BE2C (cell line): ENCODE measurements at regions not wholly inside any gene's neighbourhood (a gene's known extent, or its start where the extent isn't known, plus 50 kb on each side); places are given as distances from the start of the nearest gene placed in this dataset.

ENCODE experiments used
- DNase-seq: peaks from one replicate; pipeline ENCODE4 v3.0.0-alpha.2; 2020
- H3K27me3 ChIP-seq: fragments of 250-450 bp; sonication (Bioruptor Pico); 2 replicates; pipeline ENCODE4 v1.5.1; 2020; ENCODE audit warnings: mild to moderate bottlenecking
- H3K36me3 ChIP-seq: fragments of 250-450 bp; sonication (Bioruptor Pico); 2 replicates; pipeline ENCODE4 v1.5.1; 2020; ENCODE audit warnings: mild to moderate bottlenecking
- H3K4me1 ChIP-seq: fragments of 250-450 bp; sonication (Bioruptor Pico); 2 replicates; pipeline ENCODE4 v1.5.1; 2020
- H3K4me3 ChIP-seq: 2 replicates; pipeline ENCODE4 v1.5.1; 2011; ENCODE audit warnings: low read depth, low read length
- H3K9me3 ChIP-seq: fragments of 250-450 bp; sonication (Bioruptor Pico); 2 replicates; pipeline ENCODE4 v1.5.1; 2020
- CTCF ChIP-seq: IDR thresholded peaks from 2 replicates; pipeline ENCODE4 v1.5.1; 2012; ENCODE audit warnings: mild to moderate bottlenecking, low read depth, low read length

GRCh38 chr6:1045239-1045638 lies 266.7 kb upstream of the FOXQ1 start:
- Histone ChIP-seq H3K4me1 (no peaks in the 10 kb centered on the region), H3K27me3 (peaks cover 8% of the 10 kb centered on the region; the same call in 1 of the 2 replicates), H3K9me3 (no peaks in the 10 kb centered on the region), H3K4me3 (no peak overlapping the region), H3K36me3 (no peaks in the 10 kb centered on the region)
- DNase-seq, result no peak
- TF ChIP-seq CTCF, result no peak

GRCh38 chr6:1044040-1044836 lies 267.7 kb upstream of the FOXQ1 start:
- Histone ChIP-seq H3K9me3 (no peaks in the 10 kb centered on the region), H3K27me3 (peaks cover 8% of the 10 kb centered on the region; the same call in 1 of the 2 replicates)
- DNase-seq, result no peak

GRCh38 chr6:1043458-1043836 lies 268.5 kb upstream of the FOXQ1 start:
- DNase-seq, result no peak
- no peak overlapping the region for H3K4me3 ChIP-seq
- TF ChIP-seq CTCF, result no peak
- no peaks in the 10 kb centered on the region for H3K36me3 ChIP-seq
- peaks cover 8% of the 10 kb centered on the region; the same call in 1 of the 2 replicates for H3K27me3 ChIP-seq
- H3K4me1 ChIP-seq, result no peaks in the 10 kb centered on the region
- no peaks in the 10 kb centered on the region for H3K9me3 ChIP-seq

More at GRCh38 chr6:1044040-1044836, 267.7 kb upstream of the FOXQ1 start:
- no peak for TF ChIP-seq CTCF
- Histone ChIP-seq H3K36me3 (no peaks in the 10 kb centered on the region), H3K4me3 (no peak overlapping the region), H3K4me1 (no peaks in the 10 kb centered on the region)

GRCh38 chr6:1042583-1043457 lies 269.1 kb upstream of the FOXQ1 start:
- H3K4me1 ChIP-seq, result no peaks in the 10 kb centered on the region
- no peak for TF ChIP-seq CTCF
- peaks cover 11% of the 10 kb centered on the region; the same call in 1 of the 2 replicates for H3K27me3 ChIP-seq
- H3K4me3 ChIP-seq, result no peak overlapping the region
- H3K9me3 ChIP-seq, result no peaks in the 10 kb centered on the region
- DNase-seq, result no peak
- no peaks in the 10 kb centered on the region for H3K36me3 ChIP-seq

GRCh38 chr6:1040393-1040792 lies 271.5 kb upstream of the FOXQ1 start:
- no peak for DNase-seq
- Histone ChIP-seq H3K4me1 (no peaks in the 10 kb centered on the region), H3K36me3 (no peaks in the 10 kb centered on the region), H3K9me3 (no peaks in the 10 kb centered on the region), H3K27me3 (peaks cover 14% of the 10 kb centered on the region; the same call in 1 of the 2 replicates), H3K4me3 (no peak overlapping the region)
- TF ChIP-seq CTCF, result no peak
